AG04449 (cell line): ENCODE measurements at regions not wholly inside any gene's neighbourhood (a gene's known extent, or its start where the extent isn't known, plus 50 kb on each side); places are given as distances from the start of the nearest gene placed in this dataset.

Experiments
- CTCF ChIA-PET: fragments of 350-600 bp; formaldehyde crosslinking; extraction: SDS; loops from one replicate; lab custom pipeline; 2021; ENCODE audit warnings: antibody characterized with exemption; lab: Yijun Ruan, JAX
- POLR2A ChIA-PET: fragments of 400-600, 350-600 bp; formaldehyde crosslinking; extraction: SDS; loops from one replicate; lab custom pipeline; 2020; ENCODE audit warnings: antibody characterized with exemption, inconsistent platforms; lab: Yijun Ruan, JAX
- DNase-seq: peaks from one replicate; pipeline ENCODE4 v3.0.0-alpha.2; 2010; ENCODE audit warnings: low read depth, low spot score
- H3K4me3 ChIP-seq: 2 replicates; pipeline ENCODE4 v1.5.1; 2011; ENCODE audit warnings: low read depth, mild to moderate bottlenecking, control low read depth, low read length
- TF ChIP-seq, protein P1 (sequence below): IDR thresholded peaks from one replicate; pipeline ENCODE4 v1.5.1; 2011; ENCODE audit warnings: mild to moderate bottlenecking, moderate library complexity, low read length, control low read depth, inconsistent platforms; ENCODE audit not compliant: insufficient read depth; ENCODE audit errors: missing control alignments

GRCh38 chrX:43068639-43069038 lies 290.7 kb upstream of the PPP1R2C start:
- CTCF ChIA-PET, result no interaction called here

GRCh38 chrX:43083016-43083415 lies 305.1 kb upstream of the PPP1R2C start:
- ChIA-PET CTCF (no interaction called here), POLR2A (no interaction called here)
- no peak overlapping the region for H3K4me3 ChIP-seq
- no peak for DNase-seq
- TF ChIP-seq, protein P1, sequence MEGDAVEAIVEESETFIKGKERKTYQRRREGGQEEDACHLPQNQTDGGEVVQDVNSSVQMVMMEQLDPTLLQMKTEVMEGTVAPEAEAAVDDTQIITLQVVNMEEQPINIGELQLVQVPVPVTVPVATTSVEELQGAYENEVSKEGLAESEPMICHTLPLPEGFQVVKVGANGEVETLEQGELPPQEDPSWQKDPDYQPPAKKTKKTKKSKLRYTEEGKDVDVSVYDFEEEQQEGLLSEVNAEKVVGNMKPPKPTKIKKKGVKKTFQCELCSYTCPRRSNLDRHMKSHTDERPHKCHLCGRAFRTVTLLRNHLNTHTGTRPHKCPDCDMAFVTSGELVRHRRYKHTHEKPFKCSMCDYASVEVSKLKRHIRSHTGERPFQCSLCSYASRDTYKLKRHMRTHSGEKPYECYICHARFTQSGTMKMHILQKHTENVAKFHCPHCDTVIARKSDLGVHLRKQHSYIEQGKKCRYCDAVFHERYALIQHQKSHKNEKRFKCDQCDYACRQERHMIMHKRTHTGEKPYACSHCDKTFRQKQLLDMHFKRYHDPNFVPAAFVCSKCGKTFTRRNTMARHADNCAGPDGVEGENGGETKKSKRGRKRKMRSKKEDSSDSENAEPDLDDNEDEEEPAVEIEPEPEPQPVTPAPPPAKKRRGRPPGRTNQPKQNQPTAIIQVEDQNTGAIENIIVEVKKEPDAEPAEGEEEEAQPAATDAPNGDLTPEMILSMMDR, result no peak

More at GRCh38 chrX:43068639-43069038, 290.7 kb upstream of the PPP1R2C start:
- POLR2A ChIA-PET, result no interaction called here
- DNase-seq, result no peak
- TF ChIP-seq, protein P1, result no peak
- no peak overlapping the region for H3K4me3 ChIP-seq

DNA sequence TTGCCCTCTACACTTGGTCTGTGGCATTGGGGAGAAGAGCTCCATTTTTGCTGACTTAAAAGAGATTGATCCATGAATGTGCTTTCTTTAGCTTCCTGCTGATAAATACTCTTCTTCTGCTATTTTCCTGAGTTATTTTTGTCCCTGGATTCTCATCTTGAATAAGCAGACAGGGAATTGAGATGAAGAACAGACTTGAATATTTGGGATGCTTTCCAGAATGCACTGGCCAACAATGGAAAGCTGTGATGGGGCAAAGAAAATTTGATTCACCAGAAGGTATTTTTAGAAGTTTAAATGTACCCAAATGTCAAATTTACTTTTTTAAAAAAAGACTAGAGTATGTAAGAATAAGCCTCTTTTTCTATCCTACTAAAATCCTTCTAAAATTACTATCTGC lies 309.9 kb upstream of the PPP1R2C start:
- TF ChIP-seq, protein P1, result no peak
- H3K4me3 ChIP-seq, result no peak overlapping the region
- CTCF ChIA-PET, result no interaction called here
- POLR2A ChIA-PET, result no interaction called here
- no peak for DNase-seq

- no peak overlapping the region for H3K4me3 ChIP-seq
- ChIA-PET CTCF (no interaction called here), POLR2A (no interaction called here)
- no peak for DNase-seq
- TF ChIP-seq, protein P1, result no peak
These were observed 318.9 kb upstream of the PPP1R2C start for GRCh38 chrX:43096830-43097229.

DNA sequence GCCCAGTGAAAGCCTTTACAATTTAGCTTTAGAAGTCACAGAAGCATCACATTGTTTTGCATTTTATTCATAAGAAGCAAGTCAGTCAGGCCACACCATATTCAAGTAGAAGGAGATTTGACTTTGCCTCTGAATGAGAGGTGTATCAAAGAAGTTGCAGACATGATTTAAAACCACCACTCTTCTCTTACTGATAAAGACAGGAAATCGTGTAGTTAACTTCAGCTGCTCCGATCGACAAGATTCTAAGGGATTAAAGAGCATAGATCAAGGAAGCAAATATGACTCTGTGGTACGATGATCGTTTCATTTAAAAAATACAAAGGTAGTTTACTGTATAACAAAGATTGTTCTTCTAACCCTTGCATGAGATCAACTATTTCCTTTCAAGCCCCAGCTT lies 328.0 kb upstream of the PPP1R2C start:
- POLR2A ChIA-PET, result no interaction called here
- DNase-seq, result no peak
- CTCF ChIA-PET, result no interaction called here
- H3K4me3 ChIP-seq, result no peak overlapping the region
- TF ChIP-seq, protein P1, result no peak

DNA sequence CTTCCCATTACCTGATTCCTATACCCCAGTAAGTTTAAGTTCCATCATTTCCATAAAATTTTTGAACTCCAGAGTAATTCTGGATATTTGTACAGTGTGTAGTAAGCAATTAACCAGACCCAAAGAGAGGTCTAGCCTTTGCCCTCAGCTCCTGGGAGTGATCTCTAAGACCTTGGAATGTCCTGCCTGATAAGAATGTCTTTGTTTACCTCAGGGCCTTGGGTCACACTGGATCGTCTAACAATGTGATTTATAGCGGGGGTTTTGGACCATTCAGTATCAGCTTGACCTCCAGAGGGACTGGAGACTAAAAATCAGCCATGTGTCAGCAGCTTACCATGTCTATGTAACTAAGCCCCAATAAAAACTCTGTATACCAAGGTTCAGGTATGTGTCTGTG lies 330.9 kb upstream of the PPP1R2C start:
- CTCF ChIA-PET, result no interaction called here
- POLR2A ChIA-PET, result no interaction called here

More for the DNA sequence above, 330.9 kb upstream of the PPP1R2C start:
- TF ChIP-seq, protein P1, result no peak
- no peak overlapping the region for H3K4me3 ChIP-seq
- DNase-seq, result no peak
